GM19239 (cell line): ENCODE measurements at regions not wholly inside any gene's neighbourhood (a gene's known extent, or its start where the extent isn't known, plus 50 kb on each side); places are given as distances from the start of the nearest gene placed in this dataset.
A peak's percentile ranks its signal among the peaks of the same experiment; 100 is the strongest.

Experiments used
- DNase-seq: peaks from one replicate; pipeline ENCODE4 v3.0.0; 2011; ENCODE audit warnings: low spot score; ENCODE audit not compliant: insufficient read length
- FAIRE-seq: peaks from 2 replicates; lab custom pipeline; 2011; peaks lifted over from hg19 to GRCh38; lab: Jason Lieb, UNC

DNA sequence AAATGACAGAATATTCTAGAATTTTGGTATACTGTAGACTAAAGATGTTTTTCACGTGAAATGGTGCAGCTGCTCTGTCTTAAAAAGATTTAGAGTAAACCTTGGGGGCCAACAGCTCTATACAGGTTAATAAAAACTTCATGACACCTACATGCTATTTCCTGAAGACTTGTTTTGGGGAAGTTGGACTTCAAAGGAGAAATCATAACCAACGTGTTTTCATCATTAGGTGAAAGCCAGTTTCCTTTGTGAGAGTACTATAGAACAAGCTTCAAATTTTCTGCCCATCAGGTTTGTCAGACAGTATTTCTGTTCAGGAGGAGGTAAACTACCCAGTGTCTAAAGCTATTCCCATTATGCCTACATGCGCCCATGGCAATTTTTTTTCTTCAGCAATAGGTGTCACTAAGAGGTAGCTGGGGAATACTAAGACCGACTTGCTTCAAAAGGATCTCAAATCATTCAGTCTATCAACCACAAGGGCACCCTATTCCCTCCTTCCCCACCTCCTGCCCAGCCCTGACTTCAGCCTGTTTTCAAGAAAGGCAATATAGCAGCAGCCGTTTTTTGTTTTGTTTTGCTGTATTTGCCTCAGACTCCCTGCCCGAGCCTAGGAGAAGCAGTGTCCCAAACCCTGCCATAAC is 237.3 kb upstream of the SP8 start:
- no peak for DNase-seq
- FAIRE-seq = no peak

DNA sequence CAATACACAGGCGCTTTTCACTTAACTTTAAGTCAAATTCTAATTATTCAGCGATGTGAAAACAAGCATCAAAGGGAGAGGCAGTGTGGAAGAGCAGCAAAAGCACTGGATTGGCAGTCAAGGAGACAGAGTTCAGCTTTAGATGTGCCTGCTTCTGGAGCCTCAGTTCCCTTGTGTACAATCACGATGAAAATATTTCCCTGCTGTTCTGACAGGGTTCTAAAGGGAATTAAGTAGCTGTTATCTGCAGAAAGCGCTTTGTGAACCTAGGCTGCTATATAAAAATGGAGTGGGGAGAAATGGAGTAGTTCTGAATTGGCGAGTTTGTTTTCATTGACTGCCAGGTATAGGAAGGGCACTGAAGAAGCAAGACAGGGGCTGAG is 237.8 kb upstream of the SP8 start:
- DNase-seq (no peak), FAIRE-seq (no peak)

DNA sequence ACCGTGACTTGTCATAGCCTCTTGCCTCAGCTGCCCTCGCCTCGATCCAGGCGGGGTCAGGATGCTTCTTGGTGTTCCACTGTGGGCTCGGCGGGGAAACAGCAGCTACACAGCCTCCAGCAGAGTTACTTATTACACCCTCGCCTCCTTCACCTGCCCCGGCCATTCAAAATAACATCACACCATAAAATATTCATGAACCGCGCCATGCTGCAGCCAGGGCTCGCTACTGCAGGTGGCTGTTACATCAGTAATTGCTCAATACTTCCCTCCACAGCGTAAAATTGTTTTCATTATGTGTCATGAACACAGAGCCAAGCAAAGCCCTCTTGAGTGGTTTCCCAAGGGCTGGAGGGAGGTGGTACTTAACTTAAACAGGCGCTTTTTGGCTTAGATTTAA is 241.5 kb upstream of the SP8 start:
- FAIRE-seq (no peak), DNase-seq (no peak)

DNA sequence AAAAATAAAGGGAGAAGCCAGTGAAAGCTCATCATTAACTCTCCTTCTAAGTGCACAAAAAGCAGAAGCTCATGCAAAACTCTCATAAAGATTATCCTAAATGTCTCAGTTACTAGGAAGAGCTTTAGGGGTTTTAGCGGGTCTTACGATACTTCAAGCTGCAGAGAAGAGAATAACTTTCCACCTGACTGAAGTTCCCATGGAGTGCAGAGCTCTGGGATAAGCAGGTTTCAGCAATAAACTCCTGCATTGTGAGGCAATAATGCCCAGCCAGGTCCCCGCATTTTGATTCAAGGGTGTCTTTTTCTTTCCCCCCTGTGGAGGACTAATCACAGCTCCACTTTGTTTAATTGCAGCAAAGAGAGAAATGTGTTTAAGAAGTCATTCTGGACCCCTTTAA is 241.9 kb upstream of the SP8 start:
- no peak for DNase-seq
- no peak for FAIRE-seq

DNA sequence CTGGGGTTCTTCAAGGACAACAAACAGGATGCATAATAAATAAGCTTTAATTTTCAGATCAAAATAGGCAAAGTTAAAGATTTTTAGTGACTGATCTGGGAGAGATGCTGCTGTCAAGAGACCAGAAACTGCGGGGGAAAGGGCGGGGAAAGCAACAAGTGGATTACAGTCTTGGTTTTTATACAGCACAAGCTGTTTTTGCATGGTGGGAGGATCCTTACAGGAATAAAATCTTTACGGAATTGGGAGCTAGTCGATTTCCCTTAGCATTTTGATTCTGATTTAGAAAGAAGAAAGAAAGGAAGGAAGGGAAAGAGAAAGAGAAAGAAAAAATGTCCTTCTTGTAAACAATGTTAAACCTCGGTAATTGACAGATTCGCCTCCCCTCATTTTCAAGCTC is 242.3 kb upstream of the SP8 start:
- DNase-seq (no peak), FAIRE-seq (no peak)

DNA sequence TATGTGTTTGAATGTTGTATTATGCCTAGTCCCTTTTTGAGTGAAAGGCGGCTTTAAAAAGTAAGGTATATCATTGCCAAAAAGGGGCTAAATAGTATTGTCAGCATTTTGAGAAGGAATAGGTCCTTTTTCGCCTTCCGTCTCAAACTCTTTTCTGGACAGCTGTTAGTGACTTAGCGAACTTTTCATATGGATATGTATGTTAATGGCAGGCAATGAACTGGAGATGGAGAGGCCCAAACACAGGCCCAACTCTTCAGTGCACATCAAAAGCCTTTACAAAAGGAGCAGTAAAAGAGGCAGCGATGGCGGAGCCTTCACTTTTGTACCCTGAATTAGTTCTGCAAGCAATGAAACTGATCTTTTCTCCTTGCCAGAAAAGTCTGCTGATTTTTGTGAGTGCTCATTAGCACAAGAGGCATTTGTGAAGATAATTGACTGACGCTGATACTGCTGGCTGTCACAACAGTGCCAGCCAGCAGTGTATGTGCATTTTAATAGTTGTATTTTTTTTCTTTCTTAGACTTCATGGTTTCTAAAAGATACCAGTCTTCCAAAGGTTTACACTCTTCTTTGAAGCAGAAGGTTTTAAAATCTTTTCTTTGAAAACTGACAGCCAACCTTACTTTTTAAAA is 243.7 kb upstream of the SP8 start:
- no peak for FAIRE-seq
- no peak for DNase-seq

DNA sequence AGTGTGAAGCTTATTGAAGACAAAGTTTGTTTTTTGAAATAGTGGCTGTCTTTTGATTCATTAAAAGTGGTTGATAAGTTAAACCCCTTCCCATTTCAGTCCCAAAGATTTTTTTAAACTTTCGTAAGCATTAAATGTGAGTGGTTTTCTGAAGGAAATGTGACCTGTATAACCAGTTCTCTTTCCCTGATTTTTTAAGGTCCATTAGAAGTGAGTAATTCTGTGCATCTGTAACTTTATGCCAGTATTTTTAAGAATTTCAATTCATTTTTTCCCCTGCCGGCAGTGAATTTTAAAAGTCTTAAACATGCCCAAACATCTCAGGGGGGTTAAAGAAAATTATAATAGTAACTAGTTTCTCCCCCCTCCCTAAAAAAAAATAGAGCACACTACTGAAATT is 254.6 kb upstream of the SP8 start:
- no peak for FAIRE-seq
- no peak for DNase-seq

DNA sequence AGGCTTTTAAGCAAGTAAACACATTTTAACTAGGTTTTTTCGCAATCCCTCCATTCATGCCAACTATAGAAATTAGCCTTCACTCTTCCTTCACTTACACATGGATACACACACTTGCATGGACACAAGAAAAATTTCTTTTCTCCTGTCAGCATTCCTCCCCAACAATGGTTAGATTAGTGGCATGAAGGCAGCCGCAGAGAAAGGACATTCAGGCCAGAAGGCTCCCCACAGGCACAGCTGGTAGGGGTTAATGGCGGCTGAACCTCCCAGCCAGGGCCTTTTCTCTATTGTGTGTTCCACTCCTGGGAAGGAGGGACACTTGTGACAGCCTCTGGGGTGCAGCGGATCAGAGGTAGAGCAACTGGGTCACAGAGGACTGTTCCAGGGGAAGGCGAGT is 255.0 kb upstream of the SP8 start:
- FAIRE-seq = no peak
- DNase-seq = no peak

DNA sequence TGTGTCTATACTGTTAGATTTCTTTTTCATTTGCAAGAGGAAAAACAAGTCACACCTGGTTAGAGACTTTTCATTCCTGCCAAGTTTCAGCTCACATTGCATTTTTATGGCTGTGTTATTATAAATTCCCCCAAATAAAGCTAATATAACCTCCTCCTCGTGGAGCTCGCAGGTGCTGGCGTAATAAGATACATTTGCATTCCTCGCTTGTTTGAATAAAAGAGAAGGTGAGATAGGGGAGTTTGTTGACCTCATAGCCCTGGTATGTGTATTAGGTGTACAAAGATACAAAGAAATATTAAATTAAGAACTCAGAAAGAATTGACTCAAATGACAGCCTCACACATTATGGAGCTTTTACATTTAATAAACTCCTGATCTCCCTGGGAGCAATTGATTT is 257.7 kb upstream of the SP8 start:
- DNase-seq (no peak), FAIRE-seq (no peak)

DNA sequence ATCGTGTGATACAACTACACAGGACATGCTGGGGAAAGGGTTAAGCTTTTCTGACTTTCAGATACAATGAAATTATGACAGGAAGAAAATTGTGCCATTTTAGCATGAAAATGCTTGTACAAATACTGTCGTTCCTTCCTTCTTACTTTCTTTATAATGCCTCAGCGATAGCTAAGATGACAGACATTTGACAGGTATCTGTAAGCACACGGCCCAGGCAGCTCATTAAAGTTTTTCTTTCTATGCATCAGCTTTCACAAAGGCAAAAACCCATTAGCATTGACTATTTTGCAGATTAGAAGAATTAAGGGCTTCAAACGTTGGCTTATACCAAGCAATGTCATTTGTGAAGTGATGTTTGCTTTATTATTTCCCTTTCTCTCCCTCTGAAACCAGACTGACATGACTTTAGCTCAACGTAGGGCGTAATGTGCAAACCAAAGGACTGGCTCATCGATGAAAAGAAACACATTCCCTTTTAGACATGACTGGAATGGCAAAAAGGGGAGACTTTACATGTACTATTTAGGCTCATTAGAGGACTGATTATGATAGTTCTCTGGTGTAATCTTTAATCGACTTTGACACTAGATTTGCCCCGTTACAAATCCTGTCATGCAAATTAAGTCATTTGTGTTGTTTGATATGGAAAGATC is 258.4 kb upstream of the SP8 start:
- DNase-seq = no peak
- no peak for FAIRE-seq

DNA sequence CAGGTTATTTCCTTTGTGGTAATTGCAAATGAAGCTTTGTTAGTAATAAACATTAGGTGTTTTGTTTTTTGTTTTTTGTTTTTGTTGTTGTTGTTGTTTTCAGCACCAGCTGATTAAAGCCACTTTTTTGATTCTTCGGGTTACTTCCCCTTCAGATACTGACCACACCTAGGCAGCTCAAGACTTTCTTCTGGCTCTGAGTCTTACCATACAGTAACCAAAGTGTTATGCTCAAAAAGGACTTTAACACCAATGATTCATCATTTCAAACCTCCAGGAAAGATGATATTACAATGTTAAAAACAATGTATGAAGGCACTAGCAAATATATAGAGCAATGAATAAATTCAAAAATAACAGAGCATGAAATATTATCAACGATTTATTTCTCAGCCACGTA is 265.2 kb upstream of the SP8 start:
- no peak for FAIRE-seq

DNA sequence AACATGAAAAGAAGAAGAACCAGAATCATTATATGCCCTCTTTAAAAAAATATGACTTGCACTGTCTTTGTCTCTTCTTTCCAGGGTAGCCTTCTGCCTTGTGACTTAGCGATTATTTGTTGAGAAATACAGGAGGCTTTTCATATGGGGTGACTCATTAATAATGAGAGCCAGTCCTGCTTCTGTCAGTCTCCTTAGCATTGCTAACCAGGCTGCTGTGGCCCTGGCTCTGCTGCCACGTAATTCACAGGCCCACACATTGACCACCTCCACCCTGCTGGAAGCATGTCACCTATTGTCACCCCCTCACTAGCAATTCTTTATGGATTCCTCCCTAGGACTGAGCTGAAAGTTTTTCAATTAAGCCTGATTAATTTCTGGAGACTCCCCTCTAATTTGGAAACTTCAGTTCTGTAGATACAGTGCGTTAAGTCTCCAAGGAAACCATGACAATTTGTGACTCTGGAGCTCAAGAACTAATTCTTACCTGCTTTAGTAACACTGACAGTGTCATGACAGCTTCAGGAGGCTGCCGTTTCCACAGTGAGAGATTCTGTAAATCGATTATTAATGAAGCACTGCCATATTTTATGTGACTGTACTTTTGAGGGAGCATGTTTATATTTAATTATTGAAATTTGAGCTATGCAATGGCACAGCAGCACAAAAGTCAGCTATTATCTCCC is 267.9 kb upstream of the SP8 start:
- no peak for DNase-seq
- FAIRE-seq = no peak

More for the DNA sequence above, 265.2 kb upstream of the SP8 start:
- no peak for DNase-seq

DNA sequence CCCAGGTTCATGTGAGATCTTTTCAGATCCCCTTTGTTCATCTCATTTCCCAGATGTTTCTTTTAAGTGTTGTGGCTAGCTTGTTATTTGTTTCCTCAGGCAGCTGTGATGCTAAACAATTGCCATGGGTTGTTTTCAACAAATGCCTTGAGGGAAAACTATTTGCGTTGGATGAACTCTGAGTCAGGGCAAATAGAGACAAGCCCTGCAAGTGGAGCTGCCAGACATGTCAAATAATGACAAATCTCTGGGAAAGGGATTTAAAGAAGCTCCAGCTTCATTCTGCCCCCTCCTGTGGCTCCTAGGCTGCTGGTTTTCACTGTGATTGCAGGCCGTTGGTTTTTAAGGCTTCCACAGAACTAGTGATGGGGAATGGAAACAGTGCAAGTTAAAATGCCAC is 272.4 kb upstream of the SP8 start:
- no peak for FAIRE-seq

DNA sequence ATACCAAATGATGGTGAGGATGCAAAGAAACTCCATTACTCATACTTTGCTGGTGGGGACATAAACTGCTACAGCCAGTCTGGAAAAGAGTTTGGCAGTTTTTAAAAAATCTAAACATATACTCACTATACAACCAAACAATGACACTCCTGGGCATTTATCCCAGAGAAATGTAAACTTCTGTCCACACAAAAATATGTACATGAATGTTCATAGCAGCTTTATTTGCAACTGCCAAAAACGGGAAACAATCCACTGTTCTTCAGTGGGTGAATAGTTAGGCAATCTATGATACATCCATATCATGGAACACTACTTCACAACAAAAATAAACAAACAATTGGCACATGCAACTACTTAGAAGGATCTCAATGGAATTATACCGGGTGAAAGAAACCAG is 276.4 kb upstream of the SP8 start:
- FAIRE-seq (no peak), DNase-seq (no peak)

More for the DNA sequence above, 272.4 kb upstream of the SP8 start:
- DNase-seq = no peak

DNA sequence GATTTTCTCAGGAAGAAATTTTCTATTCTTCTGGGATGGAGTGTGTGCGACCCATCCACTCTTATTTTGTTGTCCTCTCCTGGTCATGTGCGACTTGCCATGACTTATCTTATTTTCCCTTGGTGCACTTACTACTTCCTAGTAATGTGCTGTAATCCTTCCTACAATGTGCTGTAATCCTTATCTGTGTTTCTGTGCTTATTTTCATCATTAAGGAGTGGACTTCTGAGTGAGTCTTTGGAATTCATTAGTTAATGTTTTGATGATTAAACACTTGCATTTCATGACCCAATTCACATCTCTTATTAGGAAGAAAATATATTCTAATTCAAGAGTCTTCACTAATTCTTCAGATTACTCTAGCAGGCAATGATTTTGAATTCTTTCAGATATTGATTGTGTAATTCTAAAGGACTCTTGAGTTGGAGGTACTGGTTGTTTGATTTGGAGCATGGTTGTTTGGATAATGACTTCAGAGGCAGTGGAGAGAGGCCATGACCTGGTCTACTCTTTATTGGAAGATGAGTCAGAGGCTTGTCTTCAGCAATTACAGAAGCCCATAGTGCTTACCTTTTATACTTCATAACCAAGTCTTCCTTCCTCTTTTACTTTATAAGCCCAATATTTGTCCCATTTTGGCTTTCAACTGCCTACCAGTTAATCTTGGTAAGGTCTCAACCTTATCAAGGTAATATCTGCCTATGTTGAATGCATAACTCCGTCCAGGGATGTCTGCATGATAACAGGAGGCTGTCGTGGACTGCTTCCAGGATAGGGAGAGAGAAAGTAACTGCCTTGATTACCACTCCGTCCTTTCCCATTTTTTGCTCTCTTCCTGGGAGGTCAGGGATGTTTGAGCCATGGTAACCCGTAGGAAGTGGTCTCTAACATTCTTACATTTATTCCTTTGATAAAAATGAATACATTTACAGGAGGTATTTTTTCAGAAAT is 278.3 kb upstream of the SP8 start:
- DNase-seq = no peak
- no peak for FAIRE-seq

DNA sequence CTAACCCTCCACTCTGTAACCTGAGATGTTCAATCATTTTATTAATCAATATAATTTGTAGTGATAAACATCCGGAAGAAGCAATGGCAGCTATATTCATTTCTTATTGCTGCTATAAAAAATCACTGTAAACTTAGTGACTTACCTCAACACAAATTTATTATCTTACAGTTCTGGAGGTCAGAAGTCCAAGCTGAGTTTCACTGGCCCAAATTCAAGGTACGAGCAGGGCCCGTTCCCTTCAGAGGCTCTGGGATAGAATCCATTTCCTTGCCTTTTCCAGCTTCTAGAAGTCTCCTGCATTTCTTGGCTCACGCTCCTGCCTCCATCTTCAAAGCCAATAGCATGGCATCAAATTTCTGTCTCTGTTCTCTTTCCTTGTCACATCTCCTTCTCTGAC is 279.5 kb upstream of the SP8 start:
- no peak for FAIRE-seq

DNA sequence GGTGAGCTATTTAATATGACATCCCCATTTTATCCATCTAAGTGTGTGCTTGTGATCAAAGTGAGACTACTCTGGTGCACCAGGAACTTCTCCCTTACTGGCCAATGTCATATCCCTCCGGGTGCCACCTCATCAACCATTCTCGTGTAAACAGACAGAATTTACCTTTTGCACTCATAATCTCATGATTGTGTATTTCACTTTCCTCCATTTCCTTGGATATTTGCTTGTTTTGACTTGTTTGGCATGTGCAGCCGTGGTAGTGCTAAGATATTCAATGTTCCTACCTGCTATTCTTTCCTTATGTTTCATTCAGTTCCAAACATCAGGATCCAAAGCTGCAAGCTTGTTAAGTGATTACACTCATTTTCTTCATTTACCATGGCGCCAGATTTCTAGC is 280.5 kb upstream of the SP8 start:
- DNase-seq (no peak), FAIRE-seq (no peak)

More for the DNA sequence above, 279.5 kb upstream of the SP8 start:
- no peak for DNase-seq

DNA sequence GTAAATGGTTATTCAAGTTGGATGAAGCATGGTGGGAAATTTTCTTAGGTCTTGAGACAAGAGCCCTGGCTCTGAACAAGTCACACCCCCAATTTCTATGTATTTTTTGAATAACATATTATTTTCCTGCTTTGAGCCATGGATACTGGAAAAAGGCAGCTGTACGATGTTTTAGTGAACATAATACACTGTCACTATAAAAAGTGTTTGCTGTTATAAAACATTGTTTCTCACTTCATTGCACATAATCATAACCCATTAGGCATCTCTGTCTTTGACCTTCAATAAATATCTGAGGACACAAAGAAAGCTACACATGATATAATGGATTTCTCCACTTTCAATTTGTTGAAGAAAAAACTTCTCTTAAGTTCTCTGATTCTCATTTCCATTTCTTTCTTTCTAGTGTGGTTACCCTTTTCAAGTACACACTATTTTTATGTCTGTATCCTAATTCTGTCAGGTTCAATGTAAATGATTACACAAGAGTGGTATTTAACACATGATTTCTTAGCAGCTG is 283.9 kb upstream of the SP8 start:
- FAIRE-seq (no peak), DNase-seq (no peak)

DNA sequence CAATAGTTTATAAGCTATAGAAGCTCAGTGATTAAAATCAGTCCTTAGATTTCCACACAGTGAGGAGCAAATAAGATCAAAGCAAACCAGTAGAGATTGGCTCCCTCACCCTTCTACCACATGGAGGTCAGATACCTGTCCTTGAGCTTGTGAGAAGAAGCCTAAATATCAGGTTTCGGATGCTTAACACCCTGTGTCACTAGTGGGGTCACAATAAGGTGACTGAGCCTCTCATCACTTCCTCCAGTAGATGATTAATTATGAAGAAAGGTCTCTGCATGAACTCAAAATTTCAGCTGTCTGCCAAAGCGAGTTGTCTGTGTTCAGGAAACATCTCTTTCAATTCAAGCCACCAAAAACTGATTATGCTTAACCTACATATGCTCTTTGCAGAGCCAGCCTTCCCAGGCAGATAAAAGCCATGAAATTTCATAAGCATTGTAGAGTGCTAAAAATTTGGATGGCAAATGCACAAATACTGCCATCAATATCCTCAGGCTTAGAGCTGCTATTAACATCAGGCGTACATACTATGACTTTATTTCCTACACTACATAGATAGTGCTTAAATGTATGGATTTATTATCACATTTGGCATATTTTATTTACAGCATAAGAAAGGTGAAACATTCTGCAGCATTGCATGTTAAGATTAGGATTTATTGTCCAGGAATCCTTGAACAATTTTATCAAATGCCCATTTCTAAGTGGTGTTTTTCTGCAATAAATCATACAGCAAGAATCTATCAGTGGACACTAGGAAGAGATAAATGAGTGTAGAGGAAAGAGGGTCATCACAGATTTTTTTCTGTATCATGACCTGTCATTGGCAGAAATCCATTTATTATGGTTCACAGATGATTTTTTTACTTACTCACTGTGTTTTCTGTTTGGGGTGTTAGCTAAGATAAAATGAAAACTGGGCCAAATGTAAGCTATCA is 285.1 kb upstream of the SP8 start:
- DNase-seq = no peak
- peak; percentile 68 for FAIRE-seq
